Upper lobe of left lung (tissue), 6 donors: ENCODE measurements at regions not wholly inside any gene's neighbourhood (a gene's known extent, or its start where the extent isn't known, plus 50 kb on each side); places are given as distances from the start of the nearest gene placed in this dataset.

Source experiments
- ATAC-seq, 2 donors: fragments of 200-7000 bp; cut with Tn5 transposase; one replicate each; pipeline ENCODE4 v1.9.1; 2022; ENCODE audit warnings: mild to moderate bottlenecking in 2 of 2, moderate library complexity in 2 of 2; ENCODE audit not compliant: low FRiP score in 2 of 2
- DNase-seq, 2 donors: peaks; one replicate each; pipeline ENCODE4 v3.0.0-alpha.2; 2019 to 2020
- H3K27ac ChIP-seq, 4 donors: fragments of 200-600 bp; sonication (generic); one replicate each; pipeline ENCODE4 v1.5.1; 2016 to 2019
- H3K27me3 ChIP-seq, 4 donors: fragments of 200-600 bp; sonication (generic); one replicate each; pipeline ENCODE4 v1.5.1; 2017 to 2019
- H3K36me3 ChIP-seq, 4 donors: fragments of 200-600 bp; sonication (generic); one replicate each; pipeline ENCODE4 v1.5.1; 2016 to 2019
- H3K4me1 ChIP-seq, 4 donors: fragments of 200-600 bp; sonication (generic); one replicate each; pipeline ENCODE4 v1.5.1; 2018 to 2019
- H3K4me3 ChIP-seq, 4 donors: fragments of 200-600 bp; sonication (generic); one replicate each; pipeline ENCODE4 v1.5.1; 2017 to 2019; ENCODE audit warnings: mild to moderate bottlenecking in 2 of 4, moderate library complexity in 1 of 4
- H3K9me3 ChIP-seq, 4 donors: fragments of 200-600 bp; sonication (generic); one replicate each; pipeline ENCODE4 v1.5.1; 2018 to 2019
- CTCF ChIP-seq, 6 experiments: fragments of 450-650 bp in 4 of 6; fragments of 200-600 bp in 2 of 6; sonication (generic) in 2 of 6; IDR thresholded peaks; one replicate each; pipeline ENCODE4 v1.5.1; 2016 to 2019; ENCODE audit warnings: antibody characterized with exemption in 6 of 6
- EP300 ChIP-seq, 4 donors: sonication (generic); formaldehyde crosslinking; IDR thresholded peaks; one replicate each; pipeline ENCODE4 v1.5.1; 2017; ENCODE audit warnings: antibody characterized with exemption in 4 of 4, control low read depth in 2 of 4
- POLR2A ChIP-seq, 4 donors: fragments of 450-650 bp; IDR thresholded peaks; one replicate each; pipeline ENCODE4 v1.5.1; 2016 to 2017; ENCODE audit warnings: antibody characterized with exemption in 4 of 4, mild to moderate bottlenecking in 2 of 4
- POLR2AphosphoS5 ChIP-seq, 2 donors: sonication (generic); formaldehyde crosslinking; IDR thresholded peaks; one replicate each; pipeline ENCODE4 v1.5.1; 2017; ENCODE audit warnings: antibody characterized with exemption in 2 of 2
- WGBS, 2 donors: methylation state at CpG; one replicate each; pipeline ENCODE4 v1.1.5; 2017 to 2018; 5-methylcytosine and 5-hydroxymethylcytosine counted together
- donor health status: DM: no; HTN: no; CAD: no; lungs with moderate emphysema.
- donor health status: DM: no; HTN: yes; CAD: no; lungs with severe emphysema.

DNA sequence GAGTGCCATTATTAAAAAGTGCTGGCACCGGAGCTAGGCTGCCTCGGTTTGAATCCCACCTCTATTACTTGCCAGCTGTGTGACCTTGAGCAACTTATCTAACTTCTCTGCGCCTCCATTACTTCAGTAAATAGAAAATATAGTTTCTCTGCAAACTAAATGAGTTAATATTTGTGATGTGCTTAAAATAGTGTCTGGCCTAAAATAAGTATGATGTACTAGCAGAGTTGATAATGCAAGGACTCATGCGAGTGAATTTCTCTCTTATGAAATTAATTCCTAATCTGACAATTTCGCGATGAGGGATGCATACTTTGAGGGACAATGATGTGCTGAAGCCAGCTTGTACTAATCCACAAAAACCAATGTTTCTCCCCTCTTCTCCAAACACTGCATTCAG, 180.8 kb upstream of the NTF3 start:
- no peaks in the 10 kb centered on the region for H3K9me3 ChIP-seq
- no peaks in the 10 kb centered on the region for H3K36me3 ChIP-seq
- H3K27ac ChIP-seq, result no peak overlapping the region
- H3K27me3 ChIP-seq, result no peaks in the 10 kb centered on the region
- no peaks in the 10 kb centered on the region for H3K4me1 ChIP-seq
- whole genome bisulfite sequencing, 2 donors, result 87 to 89% methylated on average over 6 of the region's 6 CpGs
- no peak for TF ChIP-seq EP300 (IDR thresholded peaks at IDR 0.05)
- no peak for ATAC-seq
- DNase-seq, result no peak
- no peak overlapping the region for H3K4me3 ChIP-seq

DNA sequence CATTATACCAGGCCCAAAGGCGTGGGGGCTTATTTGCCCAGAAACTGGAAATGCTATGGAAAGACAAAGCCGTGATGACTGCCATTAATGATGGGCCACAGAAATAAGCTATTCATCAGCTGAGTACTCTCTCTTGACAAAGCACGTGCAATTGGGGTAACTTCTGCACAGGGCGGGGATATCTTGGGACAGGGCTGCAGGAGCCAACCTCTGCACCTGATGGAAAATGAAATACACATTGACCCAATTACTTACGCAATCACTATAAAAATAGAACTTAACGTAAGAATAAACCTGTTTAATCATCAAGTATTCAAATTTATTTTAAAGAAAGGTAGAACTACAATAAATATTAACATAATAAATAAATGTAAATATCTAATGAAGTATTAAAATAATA, 180.1 kb upstream of the NTF3 start:
- Histone ChIP-seq H3K36me3 (no peaks in the 10 kb centered on the region), H3K27ac (no peak overlapping the region), H3K4me1 (no peaks in the 10 kb centered on the region), H3K4me3 (no peak overlapping the region), H3K9me3 (no peaks in the 10 kb centered on the region), H3K27me3 (no peaks in the 10 kb centered on the region)
- ATAC-seq (no peak), DNase-seq (no peak)
- no peak for TF ChIP-seq POLR2AphosphoS5 (IDR thresholded peaks at IDR 0.05)
- TF ChIP-seq POLR2A (IDR thresholded peaks at IDR 0.05), result no peak
- TF ChIP-seq CTCF (IDR thresholded peaks at IDR 0.05), result no peak
- TF ChIP-seq EP300 (IDR thresholded peaks at IDR 0.05), result no peak
- 74 to 79% methylated on average over 6 of the region's 6 CpGs for WGBS, 2 donors

GRCh38 chr12:5254703-5255102, 177.2 kb upstream of the NTF3 start:
- DNase-seq, result no peak
- Histone ChIP-seq H3K27ac (no peak overlapping the region), H3K4me3 (no peak overlapping the region), H3K27me3 (no peaks in the 10 kb centered on the region), H3K9me3 (no peaks in the 10 kb centered on the region), H3K36me3 (no peaks in the 10 kb centered on the region), H3K4me1 (no peaks in the 10 kb centered on the region)
- no peak for TF ChIP-seq POLR2A (IDR thresholded peaks at IDR 0.05)
- no peak for TF ChIP-seq EP300 (IDR thresholded peaks at IDR 0.05)
- TF ChIP-seq CTCF (IDR thresholded peaks at IDR 0.05), result no peak
- no peak for TF ChIP-seq POLR2AphosphoS5 (IDR thresholded peaks at IDR 0.05)
- ATAC-seq, result no peak
- WGBS, 2 donors, result 80 to 91% methylated on average over 4 of the region's 4 CpGs

- Histone ChIP-seq H3K9me3 (no peaks in the 10 kb centered on the region), H3K27ac (no peak overlapping the region), H3K36me3 (no peaks in the 10 kb centered on the region), H3K4me3 (no peak overlapping the region), H3K27me3 (no peaks in the 10 kb centered on the region), H3K4me1 (peaks cover 0 to 2% (median 0%) of the 10 kb centered on the region in 4 donors)
- ATAC-seq, result no peak
- peak in 1 of 2 donors; percentile 33 for DNase-seq
- 85 to 89% methylated on average over 2 of the region's 2 CpGs for WGBS, 2 donors
- TF ChIP-seq CTCF (IDR thresholded peaks at IDR 0.05), result no peak
- TF ChIP-seq POLR2AphosphoS5 (IDR thresholded peaks at IDR 0.05), result no peak
Observed at GRCh38 chr12:5257763-5258495, 174.0 kb upstream of the NTF3 start.

DNA sequence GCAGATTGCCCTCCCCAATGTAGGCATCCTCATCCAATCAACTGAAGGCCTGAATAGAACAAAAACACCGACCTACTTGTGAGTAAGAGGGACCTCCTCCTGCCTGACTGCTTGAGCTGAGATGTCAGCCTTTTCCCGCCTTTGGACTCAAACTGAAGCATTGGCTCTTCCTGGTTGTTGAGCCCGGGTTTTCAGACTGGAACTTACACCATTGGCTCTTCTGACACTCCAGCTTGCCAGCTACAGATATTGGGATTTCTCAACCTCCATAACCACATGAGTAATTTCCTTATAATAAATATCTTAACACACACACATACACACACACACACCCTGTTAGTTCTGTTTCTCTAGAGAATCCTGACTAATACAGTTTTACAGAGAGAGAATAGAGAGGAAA, 173.4 kb upstream of the NTF3 start:
- no peak overlapping the region for H3K27ac ChIP-seq
- TF ChIP-seq POLR2A (IDR thresholded peaks at IDR 0.05), result no peak
- no peak for TF ChIP-seq EP300 (IDR thresholded peaks at IDR 0.05)
- TF ChIP-seq POLR2AphosphoS5 (IDR thresholded peaks at IDR 0.05), result no peak
- no peak for TF ChIP-seq CTCF (IDR thresholded peaks at IDR 0.05)
- no peaks in the 10 kb centered on the region for H3K9me3 ChIP-seq
- no peak overlapping the region for H3K4me3 ChIP-seq
- no peaks in the 10 kb centered on the region for H3K36me3 ChIP-seq
- peaks cover 0 to 2% (median 0%) of the 10 kb centered on the region in 4 donors for H3K4me1 ChIP-seq
- DNase-seq (no peak), ATAC-seq (peak in 1 of 2 donors; percentile 69)
- H3K27me3 ChIP-seq, result no peaks in the 10 kb centered on the region
- WGBS, 2 donors, result 47 to 56% methylated on average over 2 to 3 of the region's 3 CpGs
